ENCODE measurements at regions not wholly inside any gene's neighbourhood (a gene's known extent, or its start where the extent isn't known, plus 50 kb on each side); places are given as distances from the start of the nearest gene placed in this dataset.

GRCh38 chr9:99509065-99509745 lies 287.1 kb downstream of the SEC61B start:
- Histone ChIP-seq H3K4me1 (no peaks in the 10 kb centered on the region), H3K4me3 (ENCODE audit: low read depth, low read length) (no peak overlapping the region), H3K36me3 (ENCODE audit: control insufficient read depth, insufficient read depth, low read length) (no peaks in the 10 kb centered on the region), H2AFZ (no peak overlapping the region), H3K4me2 (ENCODE audit: low read length) (no peak overlapping the region), H3K27ac (no peak overlapping the region), H3K27me3 (ENCODE audit: control insufficient read depth, insufficient read depth, low read length) (no peaks in the 10 kb centered on the region), H3K9me3 (ENCODE audit: control insufficient read depth, low read length) (no peaks in the 10 kb centered on the region), H3K9ac (no peak overlapping the region), H3K79me2 (no peaks in the 10 kb centered on the region)
- TF ChIP-seq CTCF (IDR thresholded peaks at IDR 0.05), result no peak

DNA sequence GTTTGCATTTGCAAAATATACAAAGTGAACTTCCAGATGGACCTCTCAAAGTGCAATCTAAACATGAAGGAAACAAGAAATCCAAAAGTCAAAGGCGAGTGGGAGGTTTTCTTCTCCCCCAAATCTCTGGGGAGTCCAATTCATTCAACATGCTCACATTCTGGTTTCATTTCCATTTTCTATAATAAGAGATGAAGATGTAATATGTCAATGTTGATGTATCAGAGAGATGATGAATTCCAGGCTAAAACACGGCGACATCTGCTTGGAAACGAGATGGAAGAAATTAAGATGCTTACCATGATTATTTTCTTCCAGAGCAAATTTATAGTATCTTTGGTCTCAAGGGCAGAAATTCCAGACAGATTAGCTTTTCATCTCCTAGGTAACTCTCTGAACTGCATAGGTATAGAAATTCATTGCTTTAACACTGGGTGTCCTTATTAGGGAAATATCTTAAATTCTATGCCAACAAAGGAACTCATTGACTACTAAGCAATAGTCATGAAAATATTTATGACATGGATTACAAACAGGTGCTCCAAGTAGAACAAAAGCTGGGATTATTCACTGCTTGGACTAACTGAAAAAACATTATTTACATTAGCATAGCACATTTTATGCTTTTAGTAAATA lies 287.9 kb downstream of the SEC61B start:
- TF ChIP-seq CTCF (IDR thresholded peaks at IDR 0.05), result no peak
- Histone ChIP-seq H3K36me3 (ENCODE audit: control insufficient read depth, insufficient read depth, low read length) (no peaks in the 10 kb centered on the region), H3K4me1 (no peaks in the 10 kb centered on the region), H3K9me3 (ENCODE audit: control insufficient read depth, low read length) (no peaks in the 10 kb centered on the region), H2AFZ (no peak overlapping the region), H3K79me2 (no peaks in the 10 kb centered on the region), H3K4me2 (ENCODE audit: low read length) (no peak overlapping the region), H3K4me3 (ENCODE audit: low read depth, low read length) (no peak overlapping the region), H3K27me3 (ENCODE audit: control insufficient read depth, insufficient read depth, low read length) (no peaks in the 10 kb centered on the region), H3K27ac (no peak overlapping the region), H3K9ac (no peak overlapping the region)

- H3K36me3 ChIP-seq (ENCODE audit: control insufficient read depth, insufficient read depth, low read length), result no peaks in the 10 kb centered on the region
- no peak overlapping the region for H3K27ac ChIP-seq
- H3K9me3 ChIP-seq (ENCODE audit: control insufficient read depth, low read length), result no peaks in the 10 kb centered on the region
- H2AFZ ChIP-seq, result no peak overlapping the region
- H3K9ac ChIP-seq, result no peak overlapping the region
- TF ChIP-seq CTCF (IDR thresholded peaks at IDR 0.05), result no peak
- no peaks in the 10 kb centered on the region for H3K4me1 ChIP-seq
- H3K27me3 ChIP-seq (ENCODE audit: control insufficient read depth, insufficient read depth, low read length), result no peaks in the 10 kb centered on the region
- no peaks in the 10 kb centered on the region for H3K79me2 ChIP-seq
- H3K4me3 ChIP-seq (ENCODE audit: low read depth, low read length), result no peak overlapping the region
- no peak overlapping the region for H3K4me2 ChIP-seq (ENCODE audit: low read length)
These were observed 289.6 kb downstream of the SEC61B start for GRCh38 chr9:99511723-99512122.

GRCh38 chr9:99513441-99514112 lies 291.5 kb downstream of the SEC61B start:
- no peak for TF ChIP-seq CTCF (IDR thresholded peaks at IDR 0.05)
- Histone ChIP-seq H3K4me2 (ENCODE audit: low read length) (no peak overlapping the region), H3K36me3 (ENCODE audit: control insufficient read depth, insufficient read depth, low read length) (no peaks in the 10 kb centered on the region), H3K9me3 (ENCODE audit: control insufficient read depth, low read length) (no peaks in the 10 kb centered on the region), H3K27ac (no peak overlapping the region), H3K27me3 (ENCODE audit: control insufficient read depth, insufficient read depth, low read length) (no peaks in the 10 kb centered on the region), H3K79me2 (no peaks in the 10 kb centered on the region), H2AFZ (no peak overlapping the region), H3K9ac (no peak overlapping the region), H3K4me3 (ENCODE audit: low read depth, low read length) (no peak overlapping the region), H3K4me1 (no peaks in the 10 kb centered on the region)

Measured in parathyroid adenoma (tissue), 2 donors.